CD4-positive, alpha-beta memory T cell (primary cell): ENCODE measurements at regions not wholly inside any gene's neighbourhood (a gene's known extent, or its start where the extent isn't known, plus 50 kb on each side); places are given as distances from the start of the nearest gene placed in this dataset.

Experiments used
- CTCF ChIA-PET: fragments of 350-600 bp; sonication (Branson Sonifier 250); formaldehyde crosslinking; loops from one replicate; lab custom pipeline; 2021; ENCODE audit warnings: inconsistent platforms; ENCODE audit not compliant: partially characterized antibody; lab: Charles Lee
- POLR2A ChIA-PET: fragments of 350-600 bp; sonication (Branson Sonifier 250); formaldehyde crosslinking; loops from one replicate; lab custom pipeline; 2021; ENCODE audit not compliant: partially characterized antibody; lab: Charles Lee
- DNase-seq, 5 donors: peaks; one replicate each; pipeline versions ENCODE4 v3.0.0 to v3.0.0-alpha.2; 2020 to 2022; ENCODE audit warnings: mixed read lengths in 1 of 5
- H3K27ac ChIP-seq: one replicate; pipeline ENCODE4 v1.7.0; 2013; ENCODE audit warnings: low read depth, low read length
- H3K27me3 ChIP-seq: 2 replicates; pipeline ENCODE4 v1.7.0; 2013; ENCODE audit warnings: mild to moderate bottlenecking, low read length, moderate library complexity; ENCODE audit not compliant: insufficient read depth
- H3K36me3 ChIP-seq: 2 replicates; pipeline ENCODE4 v1.7.0; 2013; ENCODE audit warnings: mild to moderate bottlenecking, low read length, moderate library complexity; ENCODE audit not compliant: insufficient read depth
- H3K4me1 ChIP-seq: 2 replicates; pipeline ENCODE4 v1.7.0; 2013; ENCODE audit warnings: mild to moderate bottlenecking, low read length, moderate library complexity; ENCODE audit not compliant: insufficient read depth
- H3K4me3 ChIP-seq, 2 donors: one replicate each; pipeline ENCODE4 v1.7.0; 2013; ENCODE audit warnings: low read length in 2 of 2, mild to moderate bottlenecking in 1 of 2
- H3K9me3 ChIP-seq, 2 donors: one replicate each; pipeline ENCODE4 v1.7.0; 2013; ENCODE audit warnings: low read length in 2 of 2, control low read depth in 1 of 2; ENCODE audit not compliant: control insufficient read depth in 1 of 2
- H3K27ac Mint-ChIP-seq, 7 donors: one replicate each; pipeline ENCODE4 v1.8.0; 2020 to 2021; ENCODE audit warnings: mixed read lengths in 7 of 7, mild to moderate bottlenecking in 6 of 7, inconsistent platforms in 3 of 7, moderate library complexity in 3 of 7
- H3K27me3 Mint-ChIP-seq, 2 donors: one replicate each; pipeline ENCODE4 v1.8.0; 2020 to 2021; ENCODE audit warnings: mixed read lengths in 2 of 2
- H3K36me3 Mint-ChIP-seq, 2 donors: one replicate each; pipeline ENCODE4 v1.8.0; 2020 to 2021; ENCODE audit warnings: mixed read lengths in 2 of 2, inconsistent platforms in 1 of 2, mild to moderate bottlenecking in 1 of 2
- H3K4me1 Mint-ChIP-seq, 4 donors: one replicate each; pipeline ENCODE4 v1.8.0; 2020 to 2021; ENCODE audit warnings: mixed read lengths in 4 of 4, mild to moderate bottlenecking in 1 of 4
- H3K4me3 Mint-ChIP-seq, 8 donors: one replicate each; pipeline ENCODE4 v1.8.0; 2020 to 2021; ENCODE audit warnings: mixed read lengths in 8 of 8, mild to moderate bottlenecking in 7 of 8, moderate library complexity in 6 of 8, inconsistent platforms in 3 of 8
- H3K9me3 Mint-ChIP-seq, 8 donors: one replicate each; pipeline ENCODE4 v1.8.0; 2020 to 2021; ENCODE audit warnings: mixed read lengths in 8 of 8, mild to moderate bottlenecking in 5 of 8, inconsistent platforms in 3 of 8, moderate library complexity in 1 of 8
- intact Hi-C: fragments of 100-400 bp; cut with micrococcal nuclease; formaldehyde crosslinking; loops from one replicate; pipeline ENCODE4 v1.15.1; 2023

GRCh38 chr21:43307677-43308070, 119.3 kb downstream of the SIK1 start:
- H3K27ac Mint-ChIP-seq, result peak overlapping the region in 2 of 7 donors; percentile 38 to 59
- Histone ChIP-seq H3K4me1 (no peaks in the 10 kb centered on the region), H3K9me3 (no peaks in the 10 kb centered on the region), H3K27me3 (peaks cover 4% of the 10 kb centered on the region), H3K36me3 (no peaks in the 10 kb centered on the region), H3K27ac (no peak overlapping the region), H3K4me3 (no peak overlapping the region)
- H3K27me3 Mint-ChIP-seq, result peaks cover 2 to 6% of the 10 kb centered on the region in 2 donors
- intact Hi-C loops, result no loop called here
- no peaks in the 10 kb centered on the region for H3K36me3 Mint-ChIP-seq
- ChIA-PET CTCF (no interaction called here), POLR2A (no interaction called here)
- no peak for DNase-seq
- H3K4me3 Mint-ChIP-seq, result no peak overlapping the region
- no peaks in the 10 kb centered on the region for H3K9me3 Mint-ChIP-seq
- peaks cover 0 to 4% (median under 1%) of the 10 kb centered on the region in 4 donors for H3K4me1 Mint-ChIP-seq

DNA sequence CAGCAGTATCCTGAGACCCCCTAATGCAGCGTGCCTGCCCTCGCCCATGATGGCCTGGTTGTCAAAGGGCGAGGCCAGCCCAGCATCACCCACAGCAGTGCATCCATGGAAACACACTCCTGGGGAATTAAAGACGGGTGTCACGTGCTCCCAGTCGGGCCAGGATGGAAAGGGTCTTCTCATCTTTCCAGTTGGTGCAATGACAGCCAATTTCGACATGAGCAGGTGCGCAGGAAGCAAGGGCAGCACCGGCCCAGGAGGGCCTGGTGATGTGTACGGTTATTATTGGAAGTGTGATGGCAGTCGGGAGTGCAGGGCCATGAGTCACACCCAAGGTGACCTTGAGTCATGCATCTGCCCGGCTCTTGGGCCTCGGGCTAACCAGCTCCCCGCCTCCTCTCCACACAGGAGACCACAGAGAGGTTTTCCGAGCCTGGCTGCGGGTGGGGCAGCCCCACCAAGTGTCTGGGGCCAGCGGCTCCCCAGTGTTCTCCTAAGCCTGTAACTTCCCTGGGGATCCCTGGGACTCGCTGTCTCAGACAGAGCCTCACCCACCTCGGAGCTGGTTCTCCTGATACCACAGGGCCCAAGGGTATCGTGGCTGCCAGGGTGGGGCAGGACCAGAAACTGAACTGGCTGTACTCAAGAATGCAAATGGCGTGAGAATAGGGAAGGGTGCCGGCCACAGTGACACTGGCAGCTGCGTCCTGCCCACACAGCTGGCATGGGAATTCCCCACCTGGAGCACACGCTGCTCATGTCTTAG, 119.8 kb downstream of the SIK1 start:
- Mint-ChIP-seq H3K4me1 (peaks cover 0 to 4% (median under 1%) of the 10 kb centered on the region in 4 donors), H3K4me3 (no peak overlapping the region), H3K27me3 (peaks cover 2 to 6% of the 10 kb centered on the region in 2 donors), H3K27ac (no peak overlapping the region), H3K36me3 (no peaks in the 10 kb centered on the region), H3K9me3 (no peaks in the 10 kb centered on the region)
- intact Hi-C loops, result no loop called here
- ChIA-PET POLR2A (no interaction called here), CTCF (no interaction called here)
- Histone ChIP-seq H3K27me3 (peaks cover 4% of the 10 kb centered on the region), H3K4me1 (no peaks in the 10 kb centered on the region), H3K27ac (no peak overlapping the region), H3K4me3 (no peak overlapping the region), H3K9me3 (no peaks in the 10 kb centered on the region), H3K36me3 (no peaks in the 10 kb centered on the region)
- DNase-seq, result no peak

DNA sequence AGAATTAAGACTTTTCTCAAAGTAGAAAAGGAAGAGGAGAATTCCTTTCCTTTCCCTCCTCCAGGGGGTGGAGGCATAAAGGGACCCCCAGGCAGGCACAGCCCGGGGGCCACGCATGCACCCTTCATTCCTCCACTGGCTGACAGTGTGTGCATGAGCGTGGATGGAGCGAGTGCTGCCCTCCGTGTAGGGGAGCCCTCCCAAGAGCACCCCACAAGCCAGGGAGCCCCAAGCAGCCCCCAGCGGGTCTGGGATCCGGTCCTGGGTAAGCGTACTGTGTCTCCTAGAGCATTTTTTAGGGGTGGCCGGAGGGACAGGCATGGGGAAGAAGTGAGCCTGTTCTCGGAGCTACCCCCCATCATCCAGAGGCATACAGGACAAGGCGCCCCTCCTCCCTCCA, 120.5 kb downstream of the SIK1 start:
- H3K27me3 Mint-ChIP-seq, result peaks cover 2 to 6% of the 10 kb centered on the region in 2 donors
- H3K9me3 ChIP-seq, result no peaks in the 10 kb centered on the region
- H3K4me1 Mint-ChIP-seq, result peaks cover 0 to 4% (median under 1%) of the 10 kb centered on the region in 4 donors
- CTCF ChIA-PET, result no interaction called here
- no peak overlapping the region for H3K4me3 ChIP-seq
- H3K27me3 ChIP-seq, result peaks cover 4% of the 10 kb centered on the region
- POLR2A ChIA-PET, result no interaction called here
- no peak overlapping the region for H3K27ac Mint-ChIP-seq
- no peaks in the 10 kb centered on the region for H3K36me3 Mint-ChIP-seq
- H3K4me1 ChIP-seq, result no peaks in the 10 kb centered on the region
- intact Hi-C loops, result no loop called here
- H3K27ac ChIP-seq, result no peak overlapping the region
- no peaks in the 10 kb centered on the region for H3K36me3 ChIP-seq
- no peak overlapping the region for H3K4me3 Mint-ChIP-seq
- no peaks in the 10 kb centered on the region for H3K9me3 Mint-ChIP-seq
- no peak for DNase-seq

- H3K27ac ChIP-seq, result no peak overlapping the region
- Mint-ChIP-seq H3K36me3 (no peaks in the 10 kb centered on the region), H3K4me3 (no peak overlapping the region), H3K27ac (no peak overlapping the region), H3K9me3 (no peaks in the 10 kb centered on the region), H3K4me1 (peaks cover 0 to 4% (median under 1%) of the 10 kb centered on the region in 4 donors), H3K27me3 (peaks cover 2 to 6% of the 10 kb centered on the region in 2 donors)
- H3K4me1 ChIP-seq, result no peaks in the 10 kb centered on the region
- CTCF ChIA-PET, result no interaction called here
- POLR2A ChIA-PET, result no interaction called here
- no peaks in the 10 kb centered on the region for H3K36me3 ChIP-seq
- intact Hi-C loops, result no loop called here
- no peak overlapping the region for H3K4me3 ChIP-seq
- no peak for DNase-seq
- peaks cover 4% of the 10 kb centered on the region for H3K27me3 ChIP-seq
- no peaks in the 10 kb centered on the region for H3K9me3 ChIP-seq
Measured at GRCh38 chr21:43305811-43306311, 121.1 kb downstream of the SIK1 start.

DNA sequence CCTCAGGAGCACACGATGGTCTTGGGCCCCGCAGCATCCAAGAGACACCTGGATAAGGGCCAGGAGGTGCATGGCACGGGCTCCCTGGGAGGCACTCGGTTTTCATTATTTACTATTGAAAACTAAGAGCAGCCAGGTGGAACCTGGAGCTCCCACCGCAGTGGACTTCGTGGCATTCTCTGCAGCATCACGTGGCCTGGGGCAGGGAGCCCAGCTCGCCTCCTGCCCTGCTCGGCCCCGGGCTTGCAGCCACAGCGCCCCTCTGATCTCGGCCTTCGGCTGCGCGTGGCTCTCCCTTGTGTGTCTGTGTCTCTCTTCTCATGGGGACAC, 121.6 kb downstream of the SIK1 start:
- no peaks in the 10 kb centered on the region for H3K36me3 ChIP-seq
- ChIA-PET CTCF (no interaction called here), POLR2A (no interaction called here)
- Mint-ChIP-seq H3K9me3 (no peaks in the 10 kb centered on the region), H3K36me3 (no peaks in the 10 kb centered on the region), H3K27ac (no peak overlapping the region), H3K4me1 (peaks cover 0 to 4% (median under 1%) of the 10 kb centered on the region in 4 donors), H3K4me3 (no peak overlapping the region), H3K27me3 (peaks cover 2 to 6% of the 10 kb centered on the region in 2 donors)
- no peak overlapping the region for H3K4me3 ChIP-seq
- H3K27me3 ChIP-seq, result peaks cover 4% of the 10 kb centered on the region
- H3K27ac ChIP-seq, result no peak overlapping the region
- H3K4me1 ChIP-seq, result no peaks in the 10 kb centered on the region
- no peak for DNase-seq
- no peaks in the 10 kb centered on the region for H3K9me3 ChIP-seq
- intact Hi-C loops, result no loop called here

- Mint-ChIP-seq H3K36me3 (no peaks in the 10 kb centered on the region), H3K27me3 (peaks cover 2 to 6% of the 10 kb centered on the region in 2 donors), H3K27ac (no peak overlapping the region), H3K4me3 (no peak overlapping the region), H3K9me3 (no peaks in the 10 kb centered on the region), H3K4me1 (peaks cover 0 to 4% (median under 1%) of the 10 kb centered on the region in 4 donors)
- Histone ChIP-seq H3K4me3 (no peak overlapping the region), H3K36me3 (no peaks in the 10 kb centered on the region), H3K27ac (no peak overlapping the region), H3K4me1 (no peaks in the 10 kb centered on the region), H3K9me3 (no peaks in the 10 kb centered on the region), H3K27me3 (peaks cover 4% of the 10 kb centered on the region)
- intact Hi-C loops, result no loop called here
- DNase-seq, result no peak
- ChIA-PET POLR2A (no interaction called here), CTCF (no interaction called here)
Measured at GRCh38 chr21:43304621-43305335, 122.2 kb downstream of the SIK1 start.

- peak overlapping the region in 1 of 7 donors; percentile 61 for H3K27ac Mint-ChIP-seq
- peaks cover 0 to 4% (median under 1%) of the 10 kb centered on the region in 4 donors for H3K4me1 Mint-ChIP-seq
- Histone ChIP-seq H3K27me3 (peaks cover 4% of the 10 kb centered on the region), H3K4me3 (no peak overlapping the region), H3K36me3 (no peaks in the 10 kb centered on the region), H3K4me1 (no peaks in the 10 kb centered on the region), H3K9me3 (no peaks in the 10 kb centered on the region), H3K27ac (no peak overlapping the region)
- CTCF ChIA-PET, result no interaction called here
- no peaks in the 10 kb centered on the region for H3K36me3 Mint-ChIP-seq
- no peaks in the 10 kb centered on the region for H3K9me3 Mint-ChIP-seq
- no peak overlapping the region for H3K4me3 Mint-ChIP-seq
- intact Hi-C loops, result no loop called here
- DNase-seq, result no peak
- H3K27me3 Mint-ChIP-seq, result peaks cover 2 to 4% of the 10 kb centered on the region in 2 donors
- POLR2A ChIA-PET, result no interaction called here
Measured at GRCh38 chr21:43304206-43304605, 122.7 kb downstream of the SIK1 start.
